ENCODE measurements at regions not wholly inside any gene's neighbourhood (a gene's known extent, or its start where the extent isn't known, plus 50 kb on each side); places are given as distances from the start of the nearest gene placed in this dataset.
"Not testable (repeated sequence)": the region's sequence is repeated elsewhere in the genome, so short reads cannot be mapped to it uniquely, and the experiment has no call there.

GRCh38 chr14:54257424-54257823, 139.4 kb upstream of the CDKN3 start:
- TF ChIP-seq CTCF (IDR thresholded peaks at IDR 0.05; ENCODE audit: control insufficient read depth, insufficient read depth, low read depth, low read length, missing control alignments) = no peak
- no peak for DNase-seq (ENCODE audit: low read depth)
- H3K4me3 ChIP-seq (ENCODE audit: control insufficient read depth, low read depth, low read length) = no peak overlapping the region

- DNase-seq (ENCODE audit: low read depth) = no peak
- no peak overlapping the region for H3K4me3 ChIP-seq (ENCODE audit: control insufficient read depth, low read depth, low read length)
- TF ChIP-seq CTCF (IDR thresholded peaks at IDR 0.05; ENCODE audit: control insufficient read depth, insufficient read depth, low read depth, low read length, missing control alignments) = no peak
Observed at GRCh38 chr14:54258382-54258781, 138.4 kb upstream of the CDKN3 start.

- DNase-seq (ENCODE audit: low read depth) = no peak
- no peak overlapping the region for H3K4me3 ChIP-seq (ENCODE audit: control insufficient read depth, low read depth, low read length)
- no peak for TF ChIP-seq CTCF (IDR thresholded peaks at IDR 0.05; ENCODE audit: control insufficient read depth, insufficient read depth, low read depth, low read length, missing control alignments)
Observed at GRCh38 chr14:54259821-54260220, 137.0 kb upstream of the CDKN3 start.

GRCh38 chr14:54261283-54261682, 135.5 kb upstream of the CDKN3 start:
- TF ChIP-seq CTCF (IDR thresholded peaks at IDR 0.05; ENCODE audit: control insufficient read depth, insufficient read depth, low read depth, low read length, missing control alignments) = no peak
- H3K4me3 ChIP-seq (ENCODE audit: control insufficient read depth, low read depth, low read length) = no peak overlapping the region
- DNase-seq (ENCODE audit: low read depth) = no peak

- DNase-seq (ENCODE audit: low read depth); H3K4me3 ChIP-seq (ENCODE audit: control insufficient read depth, low read depth, low read length): not testable (repeated sequence)
Observed at GRCh38 chr14:54266616-54267015, 130.2 kb upstream of the CDKN3 start.

- H3K4me3 ChIP-seq (ENCODE audit: control insufficient read depth, low read depth, low read length) = no peak overlapping the region
- TF ChIP-seq CTCF (IDR thresholded peaks at IDR 0.05; ENCODE audit: control insufficient read depth, insufficient read depth, low read depth, low read length, missing control alignments) = no peak
- DNase-seq (ENCODE audit: low read depth) = no peak
Observed at GRCh38 chr14:54267172-54267571, 129.6 kb upstream of the CDKN3 start.

- no peak overlapping the region for H3K4me3 ChIP-seq (ENCODE audit: control insufficient read depth, low read depth, low read length)
- no peak for TF ChIP-seq CTCF (IDR thresholded peaks at IDR 0.05; ENCODE audit: control insufficient read depth, insufficient read depth, low read depth, low read length, missing control alignments)
- no peak for DNase-seq (ENCODE audit: low read depth)
Observed at GRCh38 chr14:54275997-54276725, 120.6 kb upstream of the CDKN3 start.

Measured in AG09309 (cell line).